ENCODE measurements at regions not wholly inside any gene's neighbourhood (a gene's known extent, or its start where the extent isn't known, plus 50 kb on each side); places are given as distances from the start of the nearest gene placed in this dataset.
"Not testable (repeated sequence)": the region's sequence is repeated elsewhere in the genome, so short reads cannot be mapped to it uniquely, and the experiment has no call there.

DNA sequence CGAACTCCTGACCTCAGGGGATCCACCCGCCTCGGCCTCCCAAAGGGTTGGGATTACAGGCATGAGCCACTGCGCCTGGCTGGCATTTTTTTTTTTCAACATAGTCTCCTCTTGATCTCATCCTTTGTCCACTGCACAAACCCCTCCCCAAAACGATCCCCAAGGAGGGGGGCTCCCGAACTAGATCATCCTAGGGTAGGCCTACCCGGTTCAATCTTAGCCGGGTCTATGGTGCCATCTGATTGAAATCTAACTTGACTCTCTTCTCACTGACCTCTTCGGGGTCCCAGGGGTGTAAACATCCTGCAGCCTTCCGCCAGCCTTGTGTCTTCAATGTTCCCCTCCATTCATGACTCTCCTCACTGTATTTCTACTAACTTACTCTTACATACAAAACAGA is 140.5 kb upstream of the CRHR1 start:
- WGBS: 91% methylated on average over 10 of the region's 10 CpGs
- H3K27me3 ChIP-seq (replicated peaks; ENCODE audit: insufficient read depth): no peaks in the 10 kb centered on the region
- no peak overlapping the region for H3K4me3 ChIP-seq
- no peak overlapping the region for H3K27ac ChIP-seq
- no peaks in the 10 kb centered on the region for H3K4me1 ChIP-seq (replicated peaks)
- intact Hi-C loops (cut with DNase I): loop anchor here (2.0 kb wide), 1 partner anchor 189 kb away; no protein-coding TSS in a partner anchor
- no peaks in the 10 kb centered on the region for H3K36me3 ChIP-seq
- TF ChIP-seq, protein P1, sequence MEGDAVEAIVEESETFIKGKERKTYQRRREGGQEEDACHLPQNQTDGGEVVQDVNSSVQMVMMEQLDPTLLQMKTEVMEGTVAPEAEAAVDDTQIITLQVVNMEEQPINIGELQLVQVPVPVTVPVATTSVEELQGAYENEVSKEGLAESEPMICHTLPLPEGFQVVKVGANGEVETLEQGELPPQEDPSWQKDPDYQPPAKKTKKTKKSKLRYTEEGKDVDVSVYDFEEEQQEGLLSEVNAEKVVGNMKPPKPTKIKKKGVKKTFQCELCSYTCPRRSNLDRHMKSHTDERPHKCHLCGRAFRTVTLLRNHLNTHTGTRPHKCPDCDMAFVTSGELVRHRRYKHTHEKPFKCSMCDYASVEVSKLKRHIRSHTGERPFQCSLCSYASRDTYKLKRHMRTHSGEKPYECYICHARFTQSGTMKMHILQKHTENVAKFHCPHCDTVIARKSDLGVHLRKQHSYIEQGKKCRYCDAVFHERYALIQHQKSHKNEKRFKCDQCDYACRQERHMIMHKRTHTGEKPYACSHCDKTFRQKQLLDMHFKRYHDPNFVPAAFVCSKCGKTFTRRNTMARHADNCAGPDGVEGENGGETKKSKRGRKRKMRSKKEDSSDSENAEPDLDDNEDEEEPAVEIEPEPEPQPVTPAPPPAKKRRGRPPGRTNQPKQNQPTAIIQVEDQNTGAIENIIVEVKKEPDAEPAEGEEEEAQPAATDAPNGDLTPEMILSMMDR (IDR thresholded peaks at IDR 0.05): no peak
- TF ChIP-seq POLR2AphosphoS5 (IDR thresholded peaks at IDR 0.05) (no peak), POLR2A (IDR thresholded peaks at IDR 0.05) (no peak)
- no peaks in the 10 kb centered on the region for H3K9me3 ChIP-seq
- DNase-seq (ENCODE audit: low spot score): no peak

DNA sequence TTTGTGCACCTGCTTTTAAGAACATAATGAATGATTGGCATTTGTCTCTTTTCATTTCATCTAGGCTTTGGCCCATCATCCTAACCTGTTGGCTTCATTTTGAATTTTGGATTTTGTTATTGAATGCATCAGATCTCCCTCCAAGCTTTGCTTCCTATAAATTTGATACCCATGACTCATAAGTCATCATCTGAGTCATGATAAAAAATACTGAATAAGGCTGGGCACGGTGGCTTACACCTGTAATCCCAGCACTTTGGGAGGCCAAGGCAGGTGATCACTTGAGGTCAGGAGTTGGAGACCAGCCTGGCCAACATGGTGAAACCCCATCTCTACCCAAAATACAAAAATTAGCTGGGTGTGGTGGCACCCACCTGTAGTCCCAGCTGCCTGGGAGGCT is 139.5 kb upstream of the CRHR1 start:
- H3K9me3 ChIP-seq; H3K36me3 ChIP-seq; DNase-seq (ENCODE audit: low spot score); H3K27me3 ChIP-seq (replicated peaks; ENCODE audit: insufficient read depth); intact Hi-C loops (cut with DNase I); H3K4me3 ChIP-seq; H3K4me1 ChIP-seq (replicated peaks); H3K27ac ChIP-seq: not testable (repeated sequence)
- 87% methylated on average over 1 of the region's 1 CpG for WGBS

DNA sequence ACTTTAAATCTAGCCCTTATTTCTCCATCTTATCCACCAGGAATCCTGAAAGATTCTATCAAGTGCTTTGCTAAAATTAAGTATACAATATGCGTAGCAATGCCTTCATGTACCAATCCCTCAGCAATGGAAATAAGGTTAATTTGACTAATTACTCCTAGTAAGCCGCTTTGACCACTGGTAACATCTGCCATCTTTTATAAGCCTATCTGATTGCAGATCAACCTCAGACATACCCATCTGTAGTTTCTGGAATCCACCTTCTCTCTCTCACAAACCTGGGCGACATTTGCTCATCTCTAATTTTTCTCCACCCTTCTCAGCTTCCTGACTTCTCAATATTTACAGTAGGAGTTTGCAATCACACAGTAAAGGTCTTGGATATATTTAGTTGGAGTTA is 138.8 kb upstream of the CRHR1 start:
- H3K4me1 ChIP-seq (replicated peaks): no peaks in the 10 kb centered on the region
- TF ChIP-seq, protein P1 (IDR thresholded peaks at IDR 0.05): no peak
- TF ChIP-seq POLR2A (IDR thresholded peaks at IDR 0.05) (no peak), POLR2AphosphoS5 (IDR thresholded peaks at IDR 0.05) (no peak)
- H3K36me3 ChIP-seq: no peaks in the 10 kb centered on the region
- H3K27me3 ChIP-seq (replicated peaks; ENCODE audit: insufficient read depth): no peaks in the 10 kb centered on the region
- WGBS: 88% methylated on average over 3 of the region's 3 CpGs
- no peak overlapping the region for H3K27ac ChIP-seq
- DNase-seq (ENCODE audit: low spot score): no peak
- H3K4me3 ChIP-seq: no peak overlapping the region
- H3K9me3 ChIP-seq: no peaks in the 10 kb centered on the region
- intact Hi-C loops (cut with DNase I): no loop called here

DNA sequence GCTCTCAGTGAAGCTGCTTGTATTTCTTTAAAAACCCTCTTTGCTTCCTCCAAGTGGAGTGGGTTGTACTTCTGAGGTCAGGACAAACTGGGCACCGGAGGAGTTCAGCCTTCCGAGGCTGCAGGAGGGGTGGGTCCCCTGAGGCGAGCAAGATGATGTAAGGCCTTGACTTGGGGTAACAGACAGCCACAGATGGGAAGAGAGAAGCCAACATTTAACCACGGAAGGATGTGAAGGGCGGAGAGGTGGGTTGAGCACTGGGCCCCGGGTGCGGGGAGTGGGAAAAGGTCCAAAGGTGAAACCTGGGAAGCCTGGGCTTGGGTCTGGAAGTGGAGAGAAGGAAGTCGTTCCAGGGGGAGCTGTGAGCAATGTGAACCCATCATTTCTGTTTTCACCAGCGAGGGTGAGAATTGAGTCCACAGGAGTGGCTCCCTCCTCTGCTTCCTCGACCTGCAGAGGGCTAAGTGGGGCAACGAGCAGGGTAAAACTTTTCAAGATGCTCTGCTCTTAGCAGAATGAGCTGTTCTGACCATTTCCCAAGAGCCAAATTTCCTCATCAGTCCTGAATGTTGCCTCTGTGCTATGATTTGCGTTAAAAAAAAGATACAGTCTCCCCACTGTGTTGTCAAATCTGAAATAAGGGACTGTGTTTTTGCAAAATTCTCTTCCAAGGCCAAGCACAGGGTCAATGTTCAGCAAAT is 137.7 kb upstream of the CRHR1 start:
- no peaks in the 10 kb centered on the region for H3K4me1 ChIP-seq (replicated peaks)
- H3K27ac ChIP-seq: no peak overlapping the region
- intact Hi-C loops (cut with DNase I): no loop called here
- TF ChIP-seq, protein P1 (IDR thresholded peaks at IDR 0.05): no peak
- TF ChIP-seq POLR2AphosphoS5 (IDR thresholded peaks at IDR 0.05): no peak
- no peak for TF ChIP-seq POLR2A (IDR thresholded peaks at IDR 0.05)
- no peaks in the 10 kb centered on the region for H3K27me3 ChIP-seq (replicated peaks; ENCODE audit: insufficient read depth)
- WGBS: 44% methylated on average over 12 of the region's 12 CpGs
- DNase-seq (ENCODE audit: low spot score): no peak
- H3K36me3 ChIP-seq: no peaks in the 10 kb centered on the region
- no peaks in the 10 kb centered on the region for H3K9me3 ChIP-seq
- H3K4me3 ChIP-seq: no peak overlapping the region

DNA sequence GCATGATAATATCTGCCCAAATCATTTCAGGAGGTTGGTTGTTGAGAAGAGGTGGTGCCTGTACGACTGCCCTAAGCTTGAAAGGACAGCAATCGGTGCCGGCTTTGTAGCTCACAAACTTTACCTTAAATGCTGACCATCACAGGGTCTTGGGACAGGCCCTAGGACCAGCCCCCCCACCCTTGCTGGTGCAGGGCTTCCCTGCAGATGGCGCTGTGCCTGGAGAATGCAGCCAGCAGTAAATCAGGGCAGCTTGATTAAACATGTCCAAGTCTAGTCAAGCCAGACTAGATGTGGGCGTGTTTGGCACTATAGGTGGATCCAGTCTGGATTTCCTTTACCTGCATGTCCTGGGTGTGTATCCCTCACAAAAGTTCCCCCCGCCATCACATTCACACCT is 135.5 kb upstream of the CRHR1 start:
- 51% methylated on average over 6 of the region's 6 CpGs for WGBS
- H3K9me3 ChIP-seq: no peaks in the 10 kb centered on the region
- intact Hi-C loops (cut with DNase I): no loop called here
- H3K4me3 ChIP-seq: no peak overlapping the region
- no peaks in the 10 kb centered on the region for H3K36me3 ChIP-seq
- no peaks in the 10 kb centered on the region for H3K4me1 ChIP-seq (replicated peaks)
- H3K27ac ChIP-seq: no peak overlapping the region
- TF ChIP-seq, protein P1 (IDR thresholded peaks at IDR 0.05): peak in 1 of 4 experiments; percentile 36
- TF ChIP-seq POLR2A (IDR thresholded peaks at IDR 0.05): no peak
- DNase-seq (ENCODE audit: low spot score): no peak
- H3K27me3 ChIP-seq (replicated peaks; ENCODE audit: insufficient read depth): no peaks in the 10 kb centered on the region
